IMR-90 (cell line): ENCODE measurements at regions not wholly inside any gene's neighbourhood (a gene's known extent, or its start where the extent isn't known, plus 50 kb on each side); places are given as distances from the start of the nearest gene placed in this dataset.

ENCODE experiments used
- ATAC-seq: fragments of 200-7000 bp; cut with Tn5 transposase; 2 replicates; pipeline ENCODE4 v1.9.1; 2020; ENCODE audit warnings: low read depth, mild to moderate bottlenecking, moderate library complexity
- BruUV-seq: library from RNA; stranded (reverse); fragments of 400-500 nt; replicated peaks from 2 replicates; lab custom pipeline; 2021; lab: Mats Ljungman, UMichigan
- CTCF ChIA-PET: fragments of 300-600 bp; formaldehyde crosslinking; extraction: SDS; loops from one replicate; lab custom pipeline; 2021; ENCODE audit warnings: antibody characterized with exemption; lab: Yijun Ruan, JAX
- POLR2A ChIA-PET: fragments of 300-600 bp; sonication (Branson Sonifier 250); formaldehyde crosslinking; loops from one replicate; lab custom pipeline; 2022; ENCODE audit warnings: antibody characterized with exemption; ENCODE audit not compliant: unreplicated experiment; lab: Charles Lee
- DNase-seq: peaks from one replicate; pipeline ENCODE4 v3.0.0; 2013
- H2AFZ ChIP-seq: replicated peaks from 2 replicates; pipeline ENCODE3; 2013; ENCODE audit warnings: low read length, mild to moderate bottlenecking; ENCODE audit not compliant: poor library complexity
- H2AK5ac ChIP-seq: 2 replicates; pipeline ENCODE4 v1.6.1; 2013; ENCODE audit warnings: low read depth, low read length, inconsistent platforms
- H2AK9ac ChIP-seq: replicated peaks from 2 replicates; pipeline ENCODE3; 2013; ENCODE audit warnings: mild to moderate bottlenecking, low read depth, low read length, moderate library complexity; ENCODE audit not compliant: poor library complexity
- H2BK120ac ChIP-seq: 2 replicates; pipeline ENCODE4 v1.6.1; 2013; ENCODE audit warnings: low read depth, low read length, inconsistent platforms
- H2BK15ac ChIP-seq: 3 replicates; pipeline ENCODE4 v1.6.1; 2013; ENCODE audit warnings: low read depth, low read length, inconsistent platforms
- H2BK20ac ChIP-seq: 2 replicates; pipeline ENCODE4 v1.6.1; 2013; ENCODE audit warnings: low read depth, mild to moderate bottlenecking, inconsistent platforms, low read length, moderate library complexity
- H2BK5ac ChIP-seq: 2 replicates; pipeline ENCODE4 v1.6.1; 2013; ENCODE audit warnings: mild to moderate bottlenecking, low read depth, low read length, inconsistent platforms; ENCODE audit not compliant: poor library complexity, severe bottlenecking
- H3K14ac ChIP-seq: replicated peaks from 2 replicates; pipeline ENCODE4 v1.6.1; 2013; ENCODE audit warnings: low read depth, low read length, inconsistent platforms
- H3K18ac ChIP-seq: 2 replicates; pipeline ENCODE4 v1.6.1; 2013; ENCODE audit warnings: low read depth, low read length, control low read depth
- H3K23ac ChIP-seq: 2 replicates; pipeline ENCODE4 v1.6.1; 2013; ENCODE audit warnings: low read depth, low read length, inconsistent platforms
- H3K27ac ChIP-seq: 2 replicates; pipeline ENCODE4 v1.5.1; 2013; ENCODE audit warnings: mild to moderate bottlenecking, control low read depth, low read length; ENCODE audit not compliant: insufficient read depth
- H3K27me3 ChIP-seq: 2 replicates; pipeline ENCODE4 v1.6.1; 2013; ENCODE audit warnings: low read length; ENCODE audit not compliant: control insufficient read depth, insufficient read depth
- H3K36me3 ChIP-seq: 2 replicates; pipeline ENCODE4 v1.6.1; 2013; ENCODE audit warnings: low read length, mixed read lengths; ENCODE audit not compliant: control insufficient read depth, insufficient read depth
- H3K4ac ChIP-seq: 2 replicates; pipeline ENCODE4 v1.6.1; 2013; ENCODE audit warnings: low read depth, low read length, inconsistent platforms
- H3K4me1 ChIP-seq: 2 replicates; pipeline ENCODE4 v1.6.1; 2013; ENCODE audit warnings: low read length, mixed read lengths; ENCODE audit not compliant: control insufficient read depth, insufficient read depth
- H3K4me2 ChIP-seq: 2 replicates; pipeline ENCODE4 v1.6.1; 2013; ENCODE audit warnings: low read depth, mild to moderate bottlenecking, control low read depth, low read length, moderate library complexity
- H3K4me3 ChIP-seq: 2 replicates; pipeline ENCODE4 v1.5.1; 2013; ENCODE audit warnings: low read depth, mild to moderate bottlenecking, control low read depth, low read length, moderate library complexity; ENCODE audit not compliant: insufficient read depth
- H3K56ac ChIP-seq: 2 replicates; pipeline ENCODE4 v1.6.1; 2013; ENCODE audit warnings: low read length, inconsistent platforms; ENCODE audit not compliant: insufficient read depth; ENCODE audit errors: extremely low read depth
- H3K79me1 ChIP-seq, 2 experiments: 2 replicates each; pipeline ENCODE4 v1.6.1; 2013; ENCODE audit warnings: low read length in 2 of 2, inconsistent platforms in 1 of 2, low read depth in 1 of 2
- H3K9ac ChIP-seq: 2 replicates; pipeline ENCODE4 v1.6.1; 2013; ENCODE audit warnings: low read depth, low read length, control low read depth
- H3K9me1 ChIP-seq: 2 replicates; pipeline ENCODE4 v1.6.1; 2013; ENCODE audit warnings: low read length, inconsistent platforms; ENCODE audit not compliant: insufficient read depth
- H3K9me3 ChIP-seq: 2 replicates; pipeline ENCODE4 v1.6.1; 2013; ENCODE audit warnings: low read length; ENCODE audit not compliant: control insufficient read depth, insufficient read depth
- H4K20me1 ChIP-seq: 2 replicates; pipeline ENCODE4 v1.6.1; 2013; ENCODE audit warnings: low read length, inconsistent platforms; ENCODE audit not compliant: insufficient read depth
- H4K5ac ChIP-seq: 2 replicates; pipeline ENCODE4 v1.6.1; 2013; ENCODE audit warnings: mild to moderate bottlenecking, low read depth, low read length, control low read depth
- H4K8ac ChIP-seq, 2 experiments: 2 replicates each; pipeline ENCODE4 v1.6.1; 2013; ENCODE audit warnings: low read depth in 2 of 2, low read length in 2 of 2, control low read depth in 1 of 2, inconsistent platforms in 1 of 2
- H4K91ac ChIP-seq: 2 replicates; pipeline ENCODE4 v1.6.1; 2013; ENCODE audit warnings: low read depth, low read length, inconsistent platforms; ENCODE audit not compliant: insufficient read depth
- BHLHE40 ChIP-seq: fragments of 150-350 bp; IDR thresholded peaks from 2 replicates; pipeline ENCODE4 v1.6.1; 2016; ENCODE audit warnings: mild to moderate bottlenecking, low read depth, low read length
- CEBPB ChIP-seq: IDR thresholded peaks from 2 replicates; pipeline ENCODE4 v1.6.1; 2012; ENCODE audit warnings: low read depth, low read length, improper control_type of control experiment
- CHD1 ChIP-seq: IDR thresholded peaks from 2 replicates; pipeline ENCODE4 v1.6.1; 2012; ENCODE audit warnings: low read depth, low read length, improper control_type of control experiment
- FOS ChIP-seq: fragments of 150-350 bp; IDR thresholded peaks from 2 replicates; pipeline ENCODE4 v1.6.1; 2016; ENCODE audit warnings: low read depth, low read length
- MAZ ChIP-seq: IDR thresholded peaks from 2 replicates; pipeline ENCODE4 v1.6.1; 2012; ENCODE audit warnings: low read depth, mild to moderate bottlenecking, low read length, improper control_type of control experiment, moderate library complexity, borderline replicate concordance
- MXI1 ChIP-seq: IDR thresholded peaks from 2 replicates; pipeline ENCODE4 v1.6.1; 2012; ENCODE audit warnings: low read depth, mild to moderate bottlenecking, low read length, moderate library complexity, borderline replicate concordance
- NFE2L2 ChIP-seq: fragments of 150-350 bp; IDR thresholded peaks from 2 replicates; pipeline ENCODE4 v1.6.1; 2016; ENCODE audit warnings: low read depth, mild to moderate bottlenecking, low read length
- POLR2A ChIP-seq: IDR thresholded peaks from 2 replicates; pipeline ENCODE4 v1.6.1; 2012; ENCODE audit warnings: mild to moderate bottlenecking, low read depth, low read length
- RAD21 ChIP-seq: IDR thresholded peaks from 2 replicates; pipeline ENCODE4 v1.6.1; 2012; ENCODE audit warnings: low read length, improper control_type of control experiment
- RCOR1 ChIP-seq: IDR thresholded peaks from 2 replicates; pipeline ENCODE4 v1.6.1; 2012; ENCODE audit warnings: mild to moderate bottlenecking, low read length, improper control_type of control experiment; ENCODE audit not compliant: insufficient replicate concordance
- RFX5 ChIP-seq: IDR thresholded peaks from 2 replicates; pipeline ENCODE4 v1.8.0; 2012; ENCODE audit warnings: low read depth, mild to moderate bottlenecking, low read length, moderate library complexity
- SMC3 ChIP-seq: fragments of 150-350 bp; IDR thresholded peaks from 2 replicates; pipeline ENCODE4 v1.6.1; 2016; ENCODE audit warnings: low read depth, mild to moderate bottlenecking, antibody characterized with exemption, low read length, moderate library complexity
- WGBS, 2 experiments: methylation state at CpG; one replicate each; pipeline versions ENCODE4 v1.1.5 to v1.1.7; 2013; ENCODE audit warnings: missing lambda C conversion rate in 2 of 2; ENCODE audit not compliant: insufficient read length in 1 of 2; ENCODE audit errors: extremely low coverage in 2 of 2; 5-methylcytosine and 5-hydroxymethylcytosine counted together
- dilution Hi-C: fragments of 300-500 bp; cut with HindIII; formaldehyde crosslinking; loops from one replicate; pipeline ENCODE4 v1.14.3; 2018; ENCODE audit warnings: low sequenced_read_pairs; ENCODE audit not compliant: unreplicated experiment
- in situ Hi-C: fragments of 300-500 bp; cut with MboI; formaldehyde crosslinking; loops from 3 replicates; pipeline ENCODE4 v1.14.3; 2019; ENCODE audit warnings: low sequenced_read_pairs, inconsistent platforms, mixed read lengths
- intact Hi-C: fragments of 100-400 bp; cut with micrococcal nuclease; formaldehyde crosslinking; loops from 2 replicates; pipeline ENCODE4 v1.10.0; 2022
- TF ChIP-seq, protein P1 (sequence below): fragments of 150-350 bp; IDR thresholded peaks from 2 replicates; pipeline ENCODE4 v1.6.1; 2017; ENCODE audit warnings: mild to moderate bottlenecking, antibody characterized with exemption, low read length, low read depth
- TF ChIP-seq, protein P2 (sequence below): conservative IDR thresholded peaks from 2 replicates; pipeline ENCODE4 v1.5.1; 2012; ENCODE audit warnings: mild to moderate bottlenecking, low read depth, low read length, improper control_type of control experiment
- TF ChIP-seq, protein P3 (sequence below): fragments of 150-350 bp; IDR thresholded peaks from 2 replicates; pipeline ENCODE4 v1.6.1; 2016; ENCODE audit warnings: low read depth, mild to moderate bottlenecking, low read length, moderate library complexity, borderline replicate concordance

DNA sequence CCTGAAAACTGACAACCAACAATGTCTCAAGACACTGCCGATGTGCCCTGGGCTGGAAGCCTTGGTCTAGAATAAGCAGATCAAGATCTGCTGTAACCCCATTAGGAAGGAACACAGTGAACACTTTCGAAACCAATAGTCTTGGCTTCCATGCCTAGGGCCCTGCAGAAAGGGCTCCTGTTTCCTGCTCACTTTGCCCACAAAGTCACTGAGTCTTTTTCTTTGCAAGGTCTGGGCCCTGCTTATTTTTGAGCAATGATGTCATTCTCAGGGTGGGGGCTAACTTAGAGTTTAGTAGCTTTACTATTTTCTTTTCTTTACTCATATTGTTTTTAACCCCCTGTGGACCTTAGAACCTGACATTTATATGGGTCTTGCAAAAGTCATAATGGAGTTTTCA is 704.2 kb upstream of the TMEM132C start:
- in situ Hi-C loops, result no loop called here
- Histone ChIP-seq H3K4me2 (no peak overlapping the region), H2BK15ac (no peak overlapping the region), H3K79me1 (no peaks in the 10 kb centered on the region), H3K56ac (no peak overlapping the region), H3K23ac (no peak overlapping the region), H3K14ac (no peak overlapping the region), H3K4ac (peak overlapping the region; percentile 26; the same call in 1 of the 2 replicates), H3K36me3 (no peaks in the 10 kb centered on the region), H3K9ac (no peak overlapping the region), H2AK9ac (no peak overlapping the region), H2AFZ (peak overlapping the region; percentile 29), H4K20me1 (no peaks in the 10 kb centered on the region), H2BK120ac (no peak overlapping the region; the same call in 1 of the 2 replicates), H4K8ac (no peak overlapping the region), H3K27me3 (no peaks in the 10 kb centered on the region), H2BK20ac (peak overlapping the region; percentile 29; the same call in 1 of the 2 replicates), H3K27ac (no peak overlapping the region), H4K91ac (no peak overlapping the region), H2BK5ac (no peak overlapping the region), H3K9me1 (no peaks in the 10 kb centered on the region), H3K9me3 (no peaks in the 10 kb centered on the region; the same call in none of the 2 replicates), H2AK5ac (0 out of 2 replicates have a peak overlapping the region, but pooled peaks have one; percentile 60), H3K4me1 (peaks cover 1% of the 10 kb centered on the region; the same call in 1 of the 2 replicates), H3K4me3 (no peak overlapping the region), H3K18ac (no peak overlapping the region), H4K5ac (no peak overlapping the region)
- ChIA-PET POLR2A (no interaction called here), CTCF (no interaction called here)
- 62% methylated on average over 2 of the region's 2 CpGs; no CpG with 5 or more reads in 1 of the 2 experiments for WGBS, 2 experiments
- ATAC-seq (no peak), DNase-seq (no peak)
- intact Hi-C loops, result no loop called here
- dilution Hi-C loops, result no loop called here
- BruUV-seq, result no TSS peak
- TF ChIP-seq, protein P1, sequence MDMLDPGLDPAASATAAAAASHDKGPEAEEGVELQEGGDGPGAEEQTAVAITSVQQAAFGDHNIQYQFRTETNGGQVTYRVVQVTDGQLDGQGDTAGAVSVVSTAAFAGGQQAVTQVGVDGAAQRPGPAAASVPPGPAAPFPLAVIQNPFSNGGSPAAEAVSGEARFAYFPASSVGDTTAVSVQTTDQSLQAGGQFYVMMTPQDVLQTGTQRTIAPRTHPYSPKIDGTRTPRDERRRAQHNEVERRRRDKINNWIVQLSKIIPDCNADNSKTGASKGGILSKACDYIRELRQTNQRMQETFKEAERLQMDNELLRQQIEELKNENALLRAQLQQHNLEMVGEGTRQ, result no peak
- TF ChIP-seq, protein P2, sequence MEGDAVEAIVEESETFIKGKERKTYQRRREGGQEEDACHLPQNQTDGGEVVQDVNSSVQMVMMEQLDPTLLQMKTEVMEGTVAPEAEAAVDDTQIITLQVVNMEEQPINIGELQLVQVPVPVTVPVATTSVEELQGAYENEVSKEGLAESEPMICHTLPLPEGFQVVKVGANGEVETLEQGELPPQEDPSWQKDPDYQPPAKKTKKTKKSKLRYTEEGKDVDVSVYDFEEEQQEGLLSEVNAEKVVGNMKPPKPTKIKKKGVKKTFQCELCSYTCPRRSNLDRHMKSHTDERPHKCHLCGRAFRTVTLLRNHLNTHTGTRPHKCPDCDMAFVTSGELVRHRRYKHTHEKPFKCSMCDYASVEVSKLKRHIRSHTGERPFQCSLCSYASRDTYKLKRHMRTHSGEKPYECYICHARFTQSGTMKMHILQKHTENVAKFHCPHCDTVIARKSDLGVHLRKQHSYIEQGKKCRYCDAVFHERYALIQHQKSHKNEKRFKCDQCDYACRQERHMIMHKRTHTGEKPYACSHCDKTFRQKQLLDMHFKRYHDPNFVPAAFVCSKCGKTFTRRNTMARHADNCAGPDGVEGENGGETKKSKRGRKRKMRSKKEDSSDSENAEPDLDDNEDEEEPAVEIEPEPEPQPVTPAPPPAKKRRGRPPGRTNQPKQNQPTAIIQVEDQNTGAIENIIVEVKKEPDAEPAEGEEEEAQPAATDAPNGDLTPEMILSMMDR, result no peak
- TF ChIP-seq RCOR1 (no peak), RAD21 (no peak), CHD1 (no peak), RFX5 (no peak), MAZ (no peak), MXI1 (no peak), FOS (no peak), BHLHE40 (no peak), POLR2A (no peak), NFE2L2 (no peak), SMC3 (no peak), CEBPB (no peak)
- TF ChIP-seq, protein P3, sequence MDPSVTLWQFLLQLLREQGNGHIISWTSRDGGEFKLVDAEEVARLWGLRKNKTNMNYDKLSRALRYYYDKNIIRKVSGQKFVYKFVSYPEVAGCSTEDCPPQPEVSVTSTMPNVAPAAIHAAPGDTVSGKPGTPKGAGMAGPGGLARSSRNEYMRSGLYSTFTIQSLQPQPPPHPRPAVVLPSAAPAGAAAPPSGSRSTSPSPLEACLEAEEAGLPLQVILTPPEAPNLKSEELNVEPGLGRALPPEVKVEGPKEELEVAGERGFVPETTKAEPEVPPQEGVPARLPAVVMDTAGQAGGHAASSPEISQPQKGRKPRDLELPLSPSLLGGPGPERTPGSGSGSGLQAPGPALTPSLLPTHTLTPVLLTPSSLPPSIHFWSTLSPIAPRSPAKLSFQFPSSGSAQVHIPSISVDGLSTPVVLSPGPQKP, result no peak
